HCT116 (cell line): ENCODE measurements at regions not wholly inside any gene's neighbourhood (a gene's known extent, or its start where the extent isn't known, plus 50 kb on each side); places are given as distances from the start of the nearest gene placed in this dataset.

ENCODE experiments used
- CTCF ChIP-seq, 3 experiments: fragments of 200-600 bp in 1 of 3; sonication (generic) in 1 of 3; IDR thresholded peaks in 2 of 3; conservative IDR thresholded peaks in 1 of 3; 2 replicates each; pipeline ENCODE4 v1.5.1; 2012 to 2017; ENCODE audit warnings: low read depth in 2 of 3, low read length in 2 of 3, antibody characterized with exemption in 1 of 3, borderline replicate concordance in 1 of 3, control low read depth in 1 of 3, mild to moderate bottlenecking in 1 of 3, mixed read lengths in 1 of 3, mixed run types in 1 of 3, moderate library complexity in 1 of 3; ENCODE audit not compliant: insufficient read depth in 1 of 3
- FOSL1 ChIP-seq: IDR thresholded peaks from 2 replicates; pipeline ENCODE4 v1.6.1; 2012; ENCODE audit warnings: low read depth
- REST ChIP-seq: IDR thresholded peaks from 2 replicates; pipeline ENCODE4 v1.6.1; 2012; ENCODE audit warnings: low read depth
- SIN3A ChIP-seq: IDR thresholded peaks from 2 replicates; pipeline ENCODE4 v1.6.1; 2012; ENCODE audit warnings: low read depth
- ZNF274 ChIP-seq: fragments of 200-500 bp; sonication (Bioruptor generic); IDR thresholded peaks from 2 replicates; pipeline ENCODE4 v1.6.1; 2014; ENCODE audit warnings: mild to moderate bottlenecking, low read depth, low read length, inconsistent platforms

GRCh38 chr10:91034042-91034441 is 113.2 kb upstream of the ANKRD1 start:
- TF ChIP-seq CTCF (IDR thresholded peaks at IDR 0.05 in 2 of 3, conservative IDR thresholded peaks at IDR 0.05 in 1 of 3; ENCODE audit: borderline replicate concordance in 1 of 3, insufficient read depth in 1 of 3, low read depth in 2 of 3, low read length in 2 of 3) (no peak), SIN3A (no peak), REST (no peak), FOSL1 (no peak), ZNF274 (no peak)
